ENCODE measurements at regions not wholly inside any gene's neighbourhood (a gene's known extent, or its start where the extent isn't known, plus 50 kb on each side); places are given as distances from the start of the nearest gene placed in this dataset.

- Histone ChIP-seq H3K9me3 (no peaks in the 10 kb centered on the region), H3K36me3 (ENCODE audit: low read depth) (no peaks in the 10 kb centered on the region), H3K4me3 (no peak overlapping the region), H3K4me1 (ENCODE audit: low read depth) (no peaks in the 10 kb centered on the region)
- DNase-seq (no peak), ATAC-seq (no peak)
- intact Hi-C loops (cut with DNase I, micrococcal nuclease), result no loop called here
- TF ChIP-seq CTCF (IDR thresholded peaks at IDR 0.05), result no peak
Observed at GRCh38 chr10:111515264-111515663, 438.4 kb downstream of the ADRA2A start.

GRCh38 chr10:111515706-111516105, 438.9 kb downstream of the ADRA2A start:
- no peaks in the 10 kb centered on the region for H3K9me3 ChIP-seq
- intact Hi-C loops (cut with DNase I, micrococcal nuclease), result no loop called here
- no peak for ATAC-seq

GRCh38 chr10:111516144-111516543, 439.3 kb downstream of the ADRA2A start:
- TF ChIP-seq CTCF (IDR thresholded peaks at IDR 0.05), result no peak
- Histone ChIP-seq H3K9me3 (no peaks in the 10 kb centered on the region), H3K36me3 (ENCODE audit: low read depth) (no peaks in the 10 kb centered on the region), H3K4me1 (ENCODE audit: low read depth) (no peaks in the 10 kb centered on the region), H3K4me3 (no peak overlapping the region)
- intact Hi-C loops (cut with DNase I, micrococcal nuclease), result no loop called here
- DNase-seq (no peak), ATAC-seq (no peak)

More at GRCh38 chr10:111515706-111516105, 438.9 kb downstream of the ADRA2A start:
- no peaks in the 10 kb centered on the region for H3K4me1 ChIP-seq (ENCODE audit: low read depth)
- no peak for TF ChIP-seq CTCF (IDR thresholded peaks at IDR 0.05)
- H3K36me3 ChIP-seq (ENCODE audit: low read depth), result no peaks in the 10 kb centered on the region
- no peak overlapping the region for H3K4me3 ChIP-seq
- DNase-seq, result no peak

- ATAC-seq, result no peak
- DNase-seq, result no peak
- no peaks in the 10 kb centered on the region for H3K9me3 ChIP-seq
- H3K4me1 ChIP-seq (ENCODE audit: low read depth), result no peaks in the 10 kb centered on the region
- no peak overlapping the region for H3K4me3 ChIP-seq
- TF ChIP-seq CTCF (IDR thresholded peaks at IDR 0.05), result no peak
- intact Hi-C loops (cut with DNase I, micrococcal nuclease), result no loop called here
- no peaks in the 10 kb centered on the region for H3K36me3 ChIP-seq (ENCODE audit: low read depth)
Observed at GRCh38 chr10:111522141-111522540, 445.3 kb downstream of the ADRA2A start.

GRCh38 chr10:111522551-111522950, 445.7 kb downstream of the ADRA2A start:
- intact Hi-C loops (cut with DNase I, micrococcal nuclease), result no loop called here
- DNase-seq, result no peak
- H3K36me3 ChIP-seq (ENCODE audit: low read depth), result no peaks in the 10 kb centered on the region
- no peak for ATAC-seq
- no peak for TF ChIP-seq CTCF (IDR thresholded peaks at IDR 0.05)
- H3K4me1 ChIP-seq (ENCODE audit: low read depth), result no peaks in the 10 kb centered on the region
- H3K9me3 ChIP-seq, result no peaks in the 10 kb centered on the region
- H3K4me3 ChIP-seq, result no peak overlapping the region

- Histone ChIP-seq H3K36me3 (ENCODE audit: low read depth) (no peaks in the 10 kb centered on the region), H3K4me1 (ENCODE audit: low read depth) (no peaks in the 10 kb centered on the region), H3K4me3 (no peak overlapping the region), H3K9me3 (no peaks in the 10 kb centered on the region)
- intact Hi-C loops (cut with DNase I, micrococcal nuclease), result no loop called here
- DNase-seq (no peak), ATAC-seq (no peak)
- TF ChIP-seq CTCF (IDR thresholded peaks at IDR 0.05), result no peak
Observed at GRCh38 chr10:111523016-111523415, 446.2 kb downstream of the ADRA2A start.

All from mucosa of descending colon (tissue), 3 donors.